Activated naive CD4-positive, alpha-beta T cell treated with anti-CD3 and anti-CD28 coated beads, Interleukin-2, amount 50 U/mL, for 24 hours (primary cell): ENCODE measurements at regions not wholly inside any gene's neighbourhood (a gene's known extent, or its start where the extent isn't known, plus 50 kb on each side); places are given as distances from the start of the nearest gene placed in this dataset.

Source experiments
- H3K27ac Mint-ChIP-seq: one replicate; pipeline ENCODE4 v1.8.0; 2021; ENCODE audit warnings: mild to moderate bottlenecking, mixed read lengths
- H3K27me3 Mint-ChIP-seq: one replicate; pipeline ENCODE4 v1.8.0; 2021; ENCODE audit warnings: mixed read lengths
- H3K36me3 Mint-ChIP-seq: one replicate; pipeline ENCODE4 v1.8.0; 2021; ENCODE audit warnings: mixed read lengths
- H3K4me1 Mint-ChIP-seq: one replicate; pipeline ENCODE4 v1.8.0; 2021; ENCODE audit warnings: mixed read lengths
- H3K4me3 Mint-ChIP-seq: one replicate; pipeline ENCODE4 v1.8.0; 2021; ENCODE audit warnings: mild to moderate bottlenecking, mixed read lengths
- H3K9me3 Mint-ChIP-seq: one replicate; pipeline ENCODE4 v1.8.0; 2021; ENCODE audit warnings: mixed read lengths

- H3K36me3 Mint-ChIP-seq = no peaks in the 10 kb centered on the region
- H3K27me3 Mint-ChIP-seq = peaks cover 4% of the 10 kb centered on the region
- H3K27ac Mint-ChIP-seq = no peak overlapping the region
- H3K9me3 Mint-ChIP-seq = no peaks in the 10 kb centered on the region
- no peaks in the 10 kb centered on the region for H3K4me1 Mint-ChIP-seq
- H3K4me3 Mint-ChIP-seq = no peak overlapping the region
These were observed 93.0 kb upstream of the ARGLU1 start for GRCh38 chr13:106660746-106661625.

DNA sequence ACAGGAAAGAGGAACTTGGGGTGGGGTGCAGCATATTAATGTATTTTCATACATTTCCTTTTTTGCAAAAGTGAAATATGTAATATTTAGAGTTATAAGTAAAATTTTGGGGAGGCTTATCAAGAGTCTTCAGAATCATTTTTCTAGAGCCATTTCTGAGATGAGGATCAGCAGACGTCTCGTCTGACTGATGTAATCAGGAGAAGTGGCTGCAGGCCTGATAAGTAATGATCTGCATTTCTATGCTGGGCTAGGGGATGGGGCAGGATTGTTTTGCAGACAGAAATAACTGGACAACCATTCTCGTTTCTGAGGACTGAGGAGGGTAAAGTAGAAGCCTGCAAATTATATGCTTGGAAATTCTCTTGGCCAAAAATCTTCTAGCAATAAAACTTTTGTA lies 89.2 kb upstream of the ARGLU1 start:
- Mint-ChIP-seq H3K27ac (no peak overlapping the region), H3K27me3 (peaks cover 6% of the 10 kb centered on the region), H3K9me3 (no peaks in the 10 kb centered on the region), H3K4me3 (no peak overlapping the region), H3K4me1 (no peaks in the 10 kb centered on the region), H3K36me3 (no peaks in the 10 kb centered on the region)

DNA sequence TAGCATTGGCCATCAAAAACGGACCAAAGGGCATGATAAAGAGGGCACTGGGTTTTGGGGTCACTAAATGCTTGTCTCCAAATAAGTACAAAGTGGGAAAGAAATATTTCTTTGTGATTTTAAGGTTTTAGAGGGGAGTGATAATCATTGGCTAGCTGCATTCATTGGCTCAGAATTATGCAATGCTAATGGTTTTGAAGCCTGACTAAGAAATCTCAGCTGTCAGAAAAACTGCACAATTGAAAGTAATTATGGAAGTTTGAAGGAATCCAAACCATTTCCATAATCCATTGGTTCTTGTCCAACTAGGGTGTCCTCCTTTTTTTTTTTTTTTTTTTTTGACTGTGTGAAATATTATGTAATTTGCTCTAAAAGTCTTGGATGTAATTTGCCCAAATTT lies 88.2 kb upstream of the ARGLU1 start:
- no peaks in the 10 kb centered on the region for H3K4me1 Mint-ChIP-seq
- no peaks in the 10 kb centered on the region for H3K9me3 Mint-ChIP-seq
- H3K27ac Mint-ChIP-seq = no peak overlapping the region
- H3K27me3 Mint-ChIP-seq = peaks cover 6% of the 10 kb centered on the region
- no peak overlapping the region for H3K4me3 Mint-ChIP-seq
- H3K36me3 Mint-ChIP-seq = no peaks in the 10 kb centered on the region

GRCh38 chr13:106651442-106651841 lies 83.5 kb upstream of the ARGLU1 start:
- no peaks in the 10 kb centered on the region for H3K4me1 Mint-ChIP-seq
- peaks cover 5% of the 10 kb centered on the region for H3K27me3 Mint-ChIP-seq
- H3K9me3 Mint-ChIP-seq = no peaks in the 10 kb centered on the region
- no peak overlapping the region for H3K27ac Mint-ChIP-seq
- H3K4me3 Mint-ChIP-seq = no peak overlapping the region
- H3K36me3 Mint-ChIP-seq = no peaks in the 10 kb centered on the region

- peaks cover 7% of the 10 kb centered on the region for H3K27me3 Mint-ChIP-seq
- no peak overlapping the region for H3K4me3 Mint-ChIP-seq
- no peaks in the 10 kb centered on the region for H3K4me1 Mint-ChIP-seq
- no peaks in the 10 kb centered on the region for H3K9me3 Mint-ChIP-seq
- no peaks in the 10 kb centered on the region for H3K36me3 Mint-ChIP-seq
- no peak overlapping the region for H3K27ac Mint-ChIP-seq
These were observed 82.8 kb upstream of the ARGLU1 start for GRCh38 chr13:106650690-106651205.

DNA sequence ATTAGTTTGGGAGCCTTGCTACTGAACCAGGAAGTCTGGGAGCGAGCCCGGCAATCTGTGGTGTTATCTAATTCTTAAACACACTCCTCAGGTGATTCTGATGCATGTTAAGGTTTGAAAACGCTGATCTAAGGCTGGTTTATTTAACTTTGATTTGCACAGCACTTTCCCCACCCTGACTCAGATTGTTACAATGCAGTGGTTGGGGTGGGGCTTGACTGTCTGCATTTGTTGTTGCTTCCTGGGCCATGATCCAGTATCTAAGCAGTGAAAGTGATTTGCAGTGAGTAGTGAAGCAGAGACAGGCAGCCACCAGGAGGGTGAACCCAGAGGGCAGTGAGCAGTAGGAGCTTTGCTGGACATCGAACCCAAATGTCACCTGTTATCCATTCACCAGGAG lies 81.6 kb upstream of the ARGLU1 start:
- H3K9me3 Mint-ChIP-seq = no peaks in the 10 kb centered on the region
- no peaks in the 10 kb centered on the region for H3K4me1 Mint-ChIP-seq
- no peak overlapping the region for H3K27ac Mint-ChIP-seq
- H3K4me3 Mint-ChIP-seq = no peak overlapping the region
- peaks cover 4% of the 10 kb centered on the region for H3K27me3 Mint-ChIP-seq
- H3K36me3 Mint-ChIP-seq = no peaks in the 10 kb centered on the region

DNA sequence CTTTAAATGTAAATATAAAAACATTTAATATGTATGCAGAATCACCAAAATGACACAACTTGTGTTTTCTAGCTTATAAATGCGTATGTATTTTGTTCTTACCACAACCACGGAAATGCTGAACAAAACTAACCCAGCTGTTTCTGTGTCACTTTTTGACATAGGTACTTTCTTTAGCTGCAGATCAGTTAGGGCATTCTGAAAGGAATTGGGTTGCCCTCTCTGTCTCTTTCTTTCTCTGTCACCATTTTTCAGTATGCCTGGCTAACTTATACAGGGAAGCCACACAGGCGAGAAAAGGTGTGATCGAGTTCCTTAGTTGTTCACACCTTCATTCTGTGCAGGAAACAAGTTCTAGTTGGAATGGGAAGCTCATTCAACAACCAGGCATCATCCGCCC lies 72.6 kb upstream of the ARGLU1 start:
- Mint-ChIP-seq H3K36me3 (no peaks in the 10 kb centered on the region), H3K27me3 (peaks cover 4% of the 10 kb centered on the region), H3K4me1 (no peaks in the 10 kb centered on the region), H3K9me3 (no peaks in the 10 kb centered on the region), H3K27ac (no peak overlapping the region), H3K4me3 (no peak overlapping the region)

DNA sequence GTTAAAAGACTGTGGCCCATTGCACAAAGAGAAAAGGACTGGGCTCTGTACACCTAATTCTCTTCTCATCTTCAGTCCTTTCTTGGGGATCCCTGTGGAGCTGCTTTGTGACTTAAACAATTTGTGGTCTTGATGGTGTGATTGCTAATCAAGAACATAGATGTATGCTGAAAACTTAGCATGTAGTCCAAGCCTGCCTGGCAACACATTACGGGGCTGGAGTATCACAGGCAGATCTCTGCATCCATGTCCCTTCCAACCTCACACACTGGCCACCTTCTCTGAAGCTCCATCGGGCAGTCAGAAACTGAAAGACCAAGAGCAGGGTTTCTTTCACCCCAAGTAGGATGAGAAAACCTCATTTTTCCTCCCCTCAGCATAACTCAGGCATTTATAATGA lies 69.6 kb upstream of the ARGLU1 start:
- Mint-ChIP-seq H3K27me3 (peaks cover 3% of the 10 kb centered on the region), H3K9me3 (no peaks in the 10 kb centered on the region), H3K36me3 (no peaks in the 10 kb centered on the region), H3K4me3 (no peak overlapping the region), H3K27ac (no peak overlapping the region), H3K4me1 (no peaks in the 10 kb centered on the region)

GRCh38 chr13:106636492-106636891 lies 68.6 kb upstream of the ARGLU1 start:
- Mint-ChIP-seq H3K27ac (no peak overlapping the region), H3K4me1 (no peaks in the 10 kb centered on the region), H3K4me3 (no peak overlapping the region), H3K27me3 (peaks cover 5% of the 10 kb centered on the region), H3K9me3 (no peaks in the 10 kb centered on the region), H3K36me3 (no peaks in the 10 kb centered on the region)

DNA sequence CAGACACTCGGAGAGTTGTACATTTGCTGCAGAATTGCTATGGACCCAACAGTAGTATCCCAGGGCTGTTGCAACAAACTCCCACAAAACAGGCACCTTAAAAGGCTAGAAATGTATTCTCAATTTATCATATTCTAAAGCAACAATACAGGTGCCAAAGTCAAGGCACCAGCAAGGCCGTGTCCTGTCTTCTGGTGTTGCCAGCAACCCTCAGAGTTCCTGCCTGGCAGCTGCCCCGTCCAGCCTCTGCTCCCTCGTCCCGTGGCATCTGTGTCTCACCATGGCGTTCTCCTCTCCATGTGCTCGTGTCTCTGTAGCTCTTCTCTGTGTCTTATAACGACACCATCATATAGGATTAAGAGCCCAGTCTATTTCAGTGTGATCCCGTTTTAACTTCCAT lies 67.7 kb upstream of the ARGLU1 start:
- no peak overlapping the region for H3K4me3 Mint-ChIP-seq
- H3K27ac Mint-ChIP-seq = no peak overlapping the region
- H3K4me1 Mint-ChIP-seq = no peaks in the 10 kb centered on the region
- H3K36me3 Mint-ChIP-seq = no peaks in the 10 kb centered on the region
- no peaks in the 10 kb centered on the region for H3K9me3 Mint-ChIP-seq
- H3K27me3 Mint-ChIP-seq = peaks cover 5% of the 10 kb centered on the region

DNA sequence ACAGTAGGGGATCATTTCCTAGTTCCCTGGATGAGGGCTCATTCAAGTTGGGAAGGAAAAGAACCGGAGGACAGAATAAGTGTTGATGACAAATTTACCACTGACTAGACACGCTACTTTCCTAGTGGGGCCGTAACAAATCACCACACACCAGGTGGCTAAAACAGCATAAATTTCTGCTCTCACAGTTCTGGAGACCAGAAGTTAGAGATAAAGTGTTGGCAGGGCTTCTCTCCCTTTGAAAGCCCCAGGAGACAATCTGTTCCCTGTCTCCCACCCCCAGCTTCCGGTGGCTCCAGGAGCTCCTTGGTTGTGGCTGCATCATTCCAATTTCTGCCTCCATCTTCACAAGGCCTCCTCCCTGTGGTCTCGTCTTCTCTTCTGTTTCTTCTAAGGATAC lies 65.4 kb upstream of the ARGLU1 start:
- Mint-ChIP-seq H3K9me3 (no peaks in the 10 kb centered on the region), H3K4me1 (no peaks in the 10 kb centered on the region), H3K4me3 (no peak overlapping the region), H3K27ac (no peak overlapping the region), H3K36me3 (no peaks in the 10 kb centered on the region), H3K27me3 (peaks cover 3% of the 10 kb centered on the region)

DNA sequence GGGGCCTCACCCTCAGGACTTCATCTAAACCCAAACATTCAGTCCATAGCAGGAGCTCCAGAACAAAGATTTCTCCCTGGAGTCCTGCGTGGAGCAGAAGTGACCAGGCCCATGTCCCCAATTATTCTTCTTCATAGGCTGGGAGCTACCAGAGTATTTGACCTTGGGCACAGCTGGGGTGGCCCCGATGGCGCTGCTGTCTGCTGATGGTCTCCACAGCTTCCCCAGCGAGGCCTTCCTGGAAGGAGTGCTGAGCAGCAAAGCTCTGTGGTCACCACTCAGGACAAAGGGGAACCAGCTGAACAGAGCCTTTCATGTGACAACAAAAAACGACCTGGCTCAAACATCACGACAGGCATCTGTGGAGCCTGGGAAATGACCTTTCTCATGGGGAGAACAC lies 62.7 kb upstream of the ARGLU1 start:
- Mint-ChIP-seq H3K9me3 (no peaks in the 10 kb centered on the region), H3K27ac (no peak overlapping the region), H3K4me1 (no peaks in the 10 kb centered on the region), H3K27me3 (peaks cover 3% of the 10 kb centered on the region), H3K36me3 (no peaks in the 10 kb centered on the region), H3K4me3 (no peak overlapping the region)

DNA sequence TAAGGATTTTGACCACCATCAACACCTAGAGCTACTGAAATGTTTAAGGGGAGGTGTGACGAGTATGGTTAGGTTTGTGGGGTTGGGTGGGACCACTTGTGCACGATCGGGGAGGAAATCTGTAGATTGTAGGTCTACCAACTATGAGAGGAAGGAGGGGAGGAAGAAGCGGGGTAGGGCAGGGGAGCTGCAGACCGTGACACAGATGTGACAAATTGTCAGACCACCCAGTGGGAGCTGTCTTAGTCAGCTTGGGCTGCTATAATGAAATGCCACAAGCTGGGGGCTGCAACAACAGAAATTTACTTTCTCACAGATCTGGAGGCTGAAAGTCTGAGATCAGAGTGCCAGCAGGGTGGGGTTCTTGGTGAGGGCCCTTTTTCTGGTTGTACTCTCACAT lies 62.2 kb upstream of the ARGLU1 start:
- H3K27me3 Mint-ChIP-seq = peaks cover 3% of the 10 kb centered on the region
- no peaks in the 10 kb centered on the region for H3K36me3 Mint-ChIP-seq
- H3K4me3 Mint-ChIP-seq = no peak overlapping the region
- no peaks in the 10 kb centered on the region for H3K9me3 Mint-ChIP-seq
- H3K27ac Mint-ChIP-seq = no peak overlapping the region
- no peaks in the 10 kb centered on the region for H3K4me1 Mint-ChIP-seq

DNA sequence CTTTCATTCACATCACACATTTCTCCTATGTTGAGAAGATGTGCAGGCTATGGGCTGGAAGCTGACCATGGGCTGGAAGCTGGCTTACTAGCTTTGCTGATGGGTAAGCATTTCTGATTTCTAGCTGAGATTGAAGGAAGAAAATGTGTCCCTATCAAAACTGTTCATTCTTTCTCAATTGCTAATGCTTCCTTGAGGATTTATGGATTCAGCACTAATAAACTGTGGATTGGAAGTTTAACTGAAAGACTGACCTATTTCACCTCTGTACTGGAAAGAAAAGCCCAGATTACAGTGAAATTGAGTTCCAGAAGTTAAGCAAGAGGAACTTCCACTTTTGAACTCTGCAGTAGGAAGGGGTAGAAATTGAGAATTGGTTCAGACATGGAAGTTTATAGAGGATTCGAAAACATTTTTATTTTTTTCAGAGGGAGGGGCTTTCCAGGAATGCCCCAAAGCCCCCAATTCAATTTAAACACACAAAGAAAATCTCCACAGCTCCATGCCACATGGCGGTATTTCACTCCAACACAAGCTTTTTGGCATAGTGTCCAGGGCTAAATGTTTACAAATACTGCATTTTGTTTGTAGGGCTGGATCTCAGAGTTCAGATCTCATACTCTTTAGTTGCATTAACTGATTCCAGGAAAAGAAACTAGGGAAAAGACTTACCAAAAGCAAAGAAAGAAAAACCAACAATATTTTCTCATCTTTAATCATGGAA lies 61.2 kb upstream of the ARGLU1 start:
- no peaks in the 10 kb centered on the region for H3K4me1 Mint-ChIP-seq
- H3K27me3 Mint-ChIP-seq = peaks cover 6% of the 10 kb centered on the region
- H3K36me3 Mint-ChIP-seq = no peaks in the 10 kb centered on the region
- no peaks in the 10 kb centered on the region for H3K9me3 Mint-ChIP-seq
- no peak overlapping the region for H3K27ac Mint-ChIP-seq
- H3K4me3 Mint-ChIP-seq = no peak overlapping the region

DNA sequence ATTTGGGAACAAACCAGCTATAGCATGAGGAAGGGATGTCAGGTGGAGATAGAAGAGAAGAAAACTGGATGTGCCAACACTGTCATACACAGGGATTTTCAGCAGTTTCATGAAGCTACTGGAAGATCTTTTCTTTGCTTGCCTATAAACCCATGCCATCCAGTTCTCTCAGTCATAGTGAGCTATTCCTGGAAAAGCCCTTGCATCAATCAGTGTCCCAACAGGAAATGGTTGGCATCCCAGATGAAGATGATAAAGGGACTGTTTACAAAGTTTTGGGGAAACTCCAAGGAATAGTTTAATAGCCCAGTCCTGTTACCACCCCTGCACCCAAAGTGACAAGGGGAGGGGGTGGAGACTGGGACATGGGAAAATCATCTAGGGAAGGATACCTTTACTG lies 58.5 kb upstream of the ARGLU1 start:
- no peak overlapping the region for H3K27ac Mint-ChIP-seq
- no peaks in the 10 kb centered on the region for H3K4me1 Mint-ChIP-seq
- peaks cover 8% of the 10 kb centered on the region for H3K27me3 Mint-ChIP-seq
- H3K4me3 Mint-ChIP-seq = no peak overlapping the region
- H3K36me3 Mint-ChIP-seq = no peaks in the 10 kb centered on the region
- H3K9me3 Mint-ChIP-seq = no peaks in the 10 kb centered on the region

DNA sequence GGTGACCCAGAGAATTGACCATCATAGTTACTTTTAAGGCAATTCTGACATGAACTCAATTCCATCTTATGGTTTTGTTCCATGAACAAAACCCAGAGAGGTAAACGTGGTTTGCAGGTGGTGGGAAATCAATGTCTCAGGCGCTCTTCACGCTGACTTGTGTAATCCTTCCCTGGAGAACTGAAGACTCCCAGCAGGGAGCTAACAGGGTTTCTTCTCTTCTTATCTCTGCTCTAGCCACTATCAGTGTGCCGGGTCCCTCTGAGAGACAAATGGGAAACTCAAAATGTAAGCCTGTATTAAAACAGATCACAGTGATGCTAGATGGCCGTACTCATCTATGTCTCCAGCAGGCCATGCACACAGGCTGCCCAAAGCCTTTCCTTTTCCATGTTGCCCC lies 57.6 kb upstream of the ARGLU1 start:
- Mint-ChIP-seq H3K9me3 (no peaks in the 10 kb centered on the region), H3K4me3 (no peak overlapping the region), H3K27ac (no peak overlapping the region), H3K36me3 (no peaks in the 10 kb centered on the region), H3K27me3 (peaks cover 9% of the 10 kb centered on the region), H3K4me1 (no peaks in the 10 kb centered on the region)
